Panc1 (cell line): ENCODE measurements at regions not wholly inside any gene's neighbourhood (a gene's known extent, or its start where the extent isn't known, plus 50 kb on each side); places are given as distances from the start of the nearest gene placed in this dataset.
"Not testable (repeated sequence)": the region's sequence is repeated elsewhere in the genome, so short reads cannot be mapped to it uniquely, and the experiment has no call there.

Experiments
- ATAC-seq: fragments of 200-7000 bp; cut with Tn5 transposase; 2 replicates; pipeline ENCODE4 v1.9.1; 2020; ENCODE audit warnings: mild to moderate bottlenecking, moderate library complexity
- BruUV-seq: library from RNA; stranded (reverse); fragments of 400-500 nt; replicated peaks from 2 replicates; lab custom pipeline; 2021; lab: Mats Ljungman, UMichigan
- CTCF ChIA-PET: fragments of 300-600 bp; sonication (Branson Sonifier 250); formaldehyde crosslinking; loops from one replicate; lab custom pipeline; 2022; ENCODE audit warnings: antibody characterized with exemption; lab: Charles Lee
- POLR2A ChIA-PET: fragments of 300-600 bp; sonication (Branson Sonifier 250); formaldehyde crosslinking; loops from one replicate; lab custom pipeline; 2022; ENCODE audit warnings: antibody characterized with exemption; lab: Charles Lee
- DNase-seq: peaks from one replicate; pipeline ENCODE4 v3.0.0-alpha.2; 2010; ENCODE audit warnings: low read depth, low spot score
- H3K27ac ChIP-seq: 2 replicates; pipeline ENCODE4 v1.5.1; 2011; ENCODE audit warnings: mild to moderate bottlenecking, low read length, inconsistent platforms
- H3K27me3 ChIP-seq: fragments of 200-500 bp; sonication (Bioruptor generic); 2 replicates; pipeline ENCODE4 v1.6.0; 2014; ENCODE audit warnings: low read length, inconsistent platforms; ENCODE audit not compliant: control insufficient read depth, insufficient read depth
- H3K36me3 ChIP-seq: fragments of 200-500 bp; sonication (Bioruptor generic); 2 replicates; pipeline ENCODE4 v1.5.1; 2014; ENCODE audit warnings: inconsistent platforms, mild to moderate bottlenecking, low read length, moderate library complexity; ENCODE audit not compliant: control insufficient read depth, insufficient read depth
- H3K4me1 ChIP-seq: 2 replicates; pipeline ENCODE4 v1.5.1; 2011; ENCODE audit warnings: inconsistent platforms, mild to moderate bottlenecking, low read length, moderate library complexity; ENCODE audit not compliant: control insufficient read depth, insufficient read depth
- H3K4me3 ChIP-seq, 2 experiments: 2 replicates each; pipeline ENCODE4 v1.5.1; 2011 to 2012; ENCODE audit warnings: low read depth in 2 of 2, low read length in 2 of 2, mild to moderate bottlenecking in 2 of 2, inconsistent platforms in 1 of 2, moderate library complexity in 1 of 2
- H3K9me3 ChIP-seq: fragments of 200-500 bp; sonication (Bioruptor generic); 2 replicates; pipeline ENCODE4 v1.5.1; 2014; ENCODE audit warnings: low read depth, mild to moderate bottlenecking, inconsistent platforms, low read length, moderate library complexity; ENCODE audit not compliant: control insufficient read depth, insufficient read depth
- CTCF ChIP-seq: fragments of 450-650 bp; IDR thresholded peaks from 2 replicates; pipeline ENCODE4 v1.5.1; 2017; ENCODE audit warnings: mild to moderate bottlenecking
- POLR2AphosphoS5 ChIP-seq: IDR thresholded peaks from 2 replicates; pipeline ENCODE4 v1.6.1; 2012; ENCODE audit warnings: mild to moderate bottlenecking, low read depth, low read length, moderate library complexity
- SIN3A ChIP-seq: IDR thresholded peaks from 2 replicates; pipeline ENCODE4 v1.6.1; 2012; ENCODE audit warnings: low read depth, mild to moderate bottlenecking, low read length, moderate library complexity, borderline replicate concordance; ENCODE audit not compliant: insufficient read depth
- TCF7L2 ChIP-seq: IDR thresholded peaks from 2 replicates; pipeline ENCODE4 v1.6.1; 2011; ENCODE audit warnings: mild to moderate bottlenecking, low read depth, low read length, inconsistent platforms
- in situ Hi-C: cut with HindIII; loops from 2 replicates; pipeline ENCODE4 v1.10.0; 2016; ENCODE audit warnings: low sequenced_read_pairs, low pct_unique_long_range_greater_than_20kb
- intact Hi-C: fragments of 100-400 bp; cut with micrococcal nuclease; formaldehyde crosslinking; loops from one replicate; pipeline ENCODE4 v1.10.0; 2022; ENCODE audit not compliant: unreplicated experiment
- TF ChIP-seq, protein P1 (sequence below), 2 experiments: IDR thresholded peaks; 2 replicates each; pipeline ENCODE4 v1.6.1; 2011 to 2012; ENCODE audit warnings: low read depth in 2 of 2, control low read depth in 1 of 2, low read length in 1 of 2, mild to moderate bottlenecking in 1 of 2, moderate library complexity in 1 of 2; ENCODE audit not compliant: insufficient read depth in 1 of 2

- in situ Hi-C loops: no loop called here
- Histone ChIP-seq H3K4me3 (no peak overlapping the region), H3K36me3 (no peaks in the 10 kb centered on the region), H3K4me1 (no peaks in the 10 kb centered on the region), H3K27ac (no peak overlapping the region), H3K9me3 (no peaks in the 10 kb centered on the region), H3K27me3 (no peaks in the 10 kb centered on the region)
- no peak for DNase-seq
- no TSS peak for BruUV-seq
- ATAC-seq: no peak
- TF ChIP-seq TCF7L2 (no peak), CTCF (no peak)
- intact Hi-C loops: no loop called here
- ChIA-PET POLR2A (no interaction called here), CTCF (no interaction called here)
Observed at GRCh38 chr14:52125885-52126284, 57.0 kb upstream of the NID2 start.

- H3K27ac ChIP-seq: no peak overlapping the region
- no peak for DNase-seq
- in situ Hi-C loops (no loop called here), intact Hi-C loops (no loop called here)
- TF ChIP-seq TCF7L2: no peak
- TF ChIP-seq, protein P1, sequence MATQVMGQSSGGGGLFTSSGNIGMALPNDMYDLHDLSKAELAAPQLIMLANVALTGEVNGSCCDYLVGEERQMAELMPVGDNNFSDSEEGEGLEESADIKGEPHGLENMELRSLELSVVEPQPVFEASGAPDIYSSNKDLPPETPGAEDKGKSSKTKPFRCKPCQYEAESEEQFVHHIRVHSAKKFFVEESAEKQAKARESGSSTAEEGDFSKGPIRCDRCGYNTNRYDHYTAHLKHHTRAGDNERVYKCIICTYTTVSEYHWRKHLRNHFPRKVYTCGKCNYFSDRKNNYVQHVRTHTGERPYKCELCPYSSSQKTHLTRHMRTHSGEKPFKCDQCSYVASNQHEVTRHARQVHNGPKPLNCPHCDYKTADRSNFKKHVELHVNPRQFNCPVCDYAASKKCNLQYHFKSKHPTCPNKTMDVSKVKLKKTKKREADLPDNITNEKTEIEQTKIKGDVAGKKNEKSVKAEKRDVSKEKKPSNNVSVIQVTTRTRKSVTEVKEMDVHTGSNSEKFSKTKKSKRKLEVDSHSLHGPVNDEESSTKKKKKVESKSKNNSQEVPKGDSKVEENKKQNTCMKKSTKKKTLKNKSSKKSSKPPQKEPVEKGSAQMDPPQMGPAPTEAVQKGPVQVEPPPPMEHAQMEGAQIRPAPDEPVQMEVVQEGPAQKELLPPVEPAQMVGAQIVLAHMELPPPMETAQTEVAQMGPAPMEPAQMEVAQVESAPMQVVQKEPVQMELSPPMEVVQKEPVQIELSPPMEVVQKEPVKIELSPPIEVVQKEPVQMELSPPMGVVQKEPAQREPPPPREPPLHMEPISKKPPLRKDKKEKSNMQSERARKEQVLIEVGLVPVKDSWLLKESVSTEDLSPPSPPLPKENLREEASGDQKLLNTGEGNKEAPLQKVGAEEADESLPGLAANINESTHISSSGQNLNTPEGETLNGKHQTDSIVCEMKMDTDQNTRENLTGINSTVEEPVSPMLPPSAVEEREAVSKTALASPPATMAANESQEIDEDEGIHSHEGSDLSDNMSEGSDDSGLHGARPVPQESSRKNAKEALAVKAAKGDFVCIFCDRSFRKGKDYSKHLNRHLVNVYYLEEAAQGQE (IDR thresholded peaks at IDR 0.05; ENCODE audit: insufficient read depth in 1 of 2, low read depth in 2 of 2, low read length in 1 of 2): no peak
- no peak for TF ChIP-seq CTCF
- TF ChIP-seq POLR2AphosphoS5: no peak
- no peak for TF ChIP-seq SIN3A
- no peak overlapping the region for H3K4me3 ChIP-seq
- BruUV-seq: no TSS peak
- POLR2A ChIA-PET: no interaction called here
- CTCF ChIA-PET: no interaction called here
- no peaks in the 10 kb centered on the region for H3K4me1 ChIP-seq
- H3K9me3 ChIP-seq: no peaks in the 10 kb centered on the region
- no peaks in the 10 kb centered on the region; the same call in 1 of the 2 replicates for H3K27me3 ChIP-seq
- ATAC-seq: no peak
- H3K36me3 ChIP-seq: no peaks in the 10 kb centered on the region
Observed at GRCh38 chr14:52124791-52125684, 56.2 kb upstream of the NID2 start.

DNA sequence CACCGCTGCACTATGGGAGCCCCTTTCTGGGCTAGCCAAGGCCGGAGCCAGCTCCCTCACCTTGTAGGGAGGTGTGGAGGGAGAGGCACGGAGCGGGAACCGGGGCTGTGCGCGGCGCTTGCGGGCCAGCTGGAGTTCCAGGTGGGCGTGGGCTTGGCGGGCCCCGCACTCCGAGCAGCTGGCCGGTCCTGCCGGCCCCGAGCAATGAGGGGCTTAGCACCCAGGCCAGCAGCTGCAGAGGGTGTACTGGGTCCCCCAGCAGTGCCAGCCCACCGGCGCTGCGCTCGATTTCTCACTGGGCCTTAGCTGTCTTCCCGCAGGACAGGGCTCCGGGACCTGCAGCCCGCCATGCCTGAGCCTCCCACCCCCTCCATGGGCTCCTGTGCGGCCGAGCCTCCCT, 53.3 kb upstream of the NID2 start:
- BruUV-seq: not testable (repeated sequence)

More for the DNA sequence above, 53.3 kb upstream of the NID2 start:
- intact Hi-C loops, H3K9me3 ChIP-seq, in situ Hi-C loops, H3K4me1 ChIP-seq, H3K36me3 ChIP-seq, H3K27me3 ChIP-seq, H3K4me3 ChIP-seq, ATAC-seq, DNase-seq, POLR2A ChIA-PET, H3K27ac ChIP-seq: not testable (repeated sequence)
- CTCF ChIA-PET: interaction anchor here (0.6 kb wide), 1 partner anchor 9 kb away, joined by 4 read pairs; no protein-coding TSS in a partner anchor
